Glutamatergic neuron (in vitro differentiated cells): ENCODE measurements at regions not wholly inside any gene's neighbourhood (a gene's known extent, or its start where the extent isn't known, plus 50 kb on each side); places are given as distances from the start of the nearest gene placed in this dataset.

Experiments used
- DNase-seq: peaks from one replicate; pipeline ENCODE4 v3.0.0; 2022
- H3K27ac Mint-ChIP-seq: one replicate; pipeline ENCODE4 v1.8.0; 2020; ENCODE audit warnings: mild to moderate bottlenecking, mixed read lengths, inconsistent platforms; ENCODE audit not compliant: unreplicated experiment
- H3K27me3 Mint-ChIP-seq: one replicate; pipeline ENCODE4 v1.8.0; 2020; ENCODE audit warnings: mild to moderate bottlenecking, moderate library complexity, mixed read lengths, inconsistent platforms; ENCODE audit not compliant: unreplicated experiment
- H3K36me3 Mint-ChIP-seq: one replicate; pipeline ENCODE4 v1.8.0; 2020; ENCODE audit warnings: mild to moderate bottlenecking, mixed read lengths, inconsistent platforms; ENCODE audit not compliant: unreplicated experiment
- H3K4me1 Mint-ChIP-seq: one replicate; pipeline ENCODE4 v1.8.0; 2020; ENCODE audit warnings: mild to moderate bottlenecking, low read depth, mixed read lengths, inconsistent platforms; ENCODE audit not compliant: unreplicated experiment
- H3K4me3 Mint-ChIP-seq: one replicate; pipeline ENCODE4 v1.8.0; 2020; ENCODE audit warnings: mild to moderate bottlenecking, mixed read lengths, inconsistent platforms; ENCODE audit not compliant: unreplicated experiment
- H3K9me3 Mint-ChIP-seq: one replicate; pipeline ENCODE4 v1.8.0; 2020; ENCODE audit warnings: mild to moderate bottlenecking, moderate library complexity, mixed read lengths, inconsistent platforms; ENCODE audit not compliant: unreplicated experiment
- TF ChIP-seq, protein P1 (sequence below): fragments of 200-600 bp; sonication (generic); IDR thresholded peaks from one replicate; pipeline ENCODE4 v1.5.0; 2021; ENCODE audit not compliant: partially characterized antibody, unreplicated experiment

DNA sequence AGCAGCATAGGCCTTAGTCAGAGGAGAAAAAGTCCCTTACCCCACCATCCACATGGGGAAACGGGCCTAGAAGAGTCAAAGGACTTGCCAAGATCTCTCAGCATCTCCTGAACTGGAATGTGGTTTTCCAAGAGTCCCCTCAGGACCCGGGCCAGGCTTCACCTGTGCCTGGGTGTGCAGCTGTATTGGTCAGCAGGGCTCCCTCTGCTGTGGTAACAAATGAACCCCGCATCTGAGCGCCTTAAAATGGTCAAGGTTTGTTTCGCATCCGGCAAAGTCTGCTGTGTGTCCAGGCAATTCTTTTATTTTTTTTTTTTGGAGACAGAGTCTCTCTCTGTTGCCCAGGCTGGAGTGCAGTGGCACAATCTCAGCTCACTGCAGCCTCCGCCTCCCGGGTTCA is 168.0 kb upstream of the IER5L start:
- H3K9me3 Mint-ChIP-seq = peaks cover 1% of the 10 kb centered on the region
- no peak overlapping the region for H3K4me3 Mint-ChIP-seq
- DNase-seq = no peak
- H3K36me3 Mint-ChIP-seq = no peaks in the 10 kb centered on the region
- peaks cover 15% of the 10 kb centered on the region for H3K27me3 Mint-ChIP-seq
- H3K4me1 Mint-ChIP-seq = peaks cover 5% of the 10 kb centered on the region
- TF ChIP-seq, protein P1, sequence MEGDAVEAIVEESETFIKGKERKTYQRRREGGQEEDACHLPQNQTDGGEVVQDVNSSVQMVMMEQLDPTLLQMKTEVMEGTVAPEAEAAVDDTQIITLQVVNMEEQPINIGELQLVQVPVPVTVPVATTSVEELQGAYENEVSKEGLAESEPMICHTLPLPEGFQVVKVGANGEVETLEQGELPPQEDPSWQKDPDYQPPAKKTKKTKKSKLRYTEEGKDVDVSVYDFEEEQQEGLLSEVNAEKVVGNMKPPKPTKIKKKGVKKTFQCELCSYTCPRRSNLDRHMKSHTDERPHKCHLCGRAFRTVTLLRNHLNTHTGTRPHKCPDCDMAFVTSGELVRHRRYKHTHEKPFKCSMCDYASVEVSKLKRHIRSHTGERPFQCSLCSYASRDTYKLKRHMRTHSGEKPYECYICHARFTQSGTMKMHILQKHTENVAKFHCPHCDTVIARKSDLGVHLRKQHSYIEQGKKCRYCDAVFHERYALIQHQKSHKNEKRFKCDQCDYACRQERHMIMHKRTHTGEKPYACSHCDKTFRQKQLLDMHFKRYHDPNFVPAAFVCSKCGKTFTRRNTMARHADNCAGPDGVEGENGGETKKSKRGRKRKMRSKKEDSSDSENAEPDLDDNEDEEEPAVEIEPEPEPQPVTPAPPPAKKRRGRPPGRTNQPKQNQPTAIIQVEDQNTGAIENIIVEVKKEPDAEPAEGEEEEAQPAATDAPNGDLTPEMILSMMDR = no peak
- H3K27ac Mint-ChIP-seq = no peak overlapping the region

DNA sequence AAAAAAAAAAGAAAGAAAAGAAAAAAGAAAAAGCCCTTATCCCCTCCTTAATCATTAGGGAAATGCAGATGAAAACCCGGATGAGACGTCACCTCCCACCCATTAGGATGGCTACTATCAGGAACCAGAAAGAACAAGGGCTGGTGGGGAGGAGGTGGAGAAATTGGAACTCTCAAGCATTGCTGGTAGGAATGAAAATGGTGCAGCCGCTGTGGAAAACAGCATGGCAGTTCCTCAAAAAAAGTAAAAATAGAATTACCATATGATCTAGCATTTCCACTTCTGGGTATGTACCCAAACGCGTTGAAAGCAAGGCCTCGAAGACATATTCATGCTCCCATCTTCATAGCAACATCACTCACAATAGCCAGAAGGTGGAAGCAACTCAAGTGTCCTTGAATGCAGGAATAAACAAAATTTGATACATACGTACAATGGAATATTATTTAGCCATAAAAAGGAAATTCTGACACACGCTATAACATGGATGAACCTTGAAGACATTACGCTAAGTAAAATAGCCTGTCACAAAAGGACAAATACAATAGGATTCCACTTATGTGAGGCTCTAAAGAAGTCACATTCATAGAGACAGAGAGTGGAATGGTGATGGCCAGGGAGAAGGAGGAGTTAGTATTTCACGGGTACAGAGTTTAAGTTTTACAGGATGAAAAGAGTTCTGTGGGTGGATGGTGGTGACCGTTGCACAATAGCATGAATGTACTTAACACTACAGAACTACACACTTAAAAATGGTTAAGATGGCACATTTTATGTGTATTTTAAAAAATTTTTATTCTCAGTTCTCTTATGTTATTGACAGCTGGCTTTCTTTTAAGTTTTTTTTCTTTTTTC is 166.8 kb upstream of the IER5L start:
- TF ChIP-seq, protein P1 = no peak
- H3K9me3 Mint-ChIP-seq = peaks cover 1% of the 10 kb centered on the region
- peaks cover 14% of the 10 kb centered on the region for H3K27me3 Mint-ChIP-seq
- H3K4me1 Mint-ChIP-seq = peaks cover 5% of the 10 kb centered on the region
- H3K4me3 Mint-ChIP-seq = no peak overlapping the region
- no peak for DNase-seq
- H3K36me3 Mint-ChIP-seq = no peaks in the 10 kb centered on the region
- no peak overlapping the region for H3K27ac Mint-ChIP-seq

DNA sequence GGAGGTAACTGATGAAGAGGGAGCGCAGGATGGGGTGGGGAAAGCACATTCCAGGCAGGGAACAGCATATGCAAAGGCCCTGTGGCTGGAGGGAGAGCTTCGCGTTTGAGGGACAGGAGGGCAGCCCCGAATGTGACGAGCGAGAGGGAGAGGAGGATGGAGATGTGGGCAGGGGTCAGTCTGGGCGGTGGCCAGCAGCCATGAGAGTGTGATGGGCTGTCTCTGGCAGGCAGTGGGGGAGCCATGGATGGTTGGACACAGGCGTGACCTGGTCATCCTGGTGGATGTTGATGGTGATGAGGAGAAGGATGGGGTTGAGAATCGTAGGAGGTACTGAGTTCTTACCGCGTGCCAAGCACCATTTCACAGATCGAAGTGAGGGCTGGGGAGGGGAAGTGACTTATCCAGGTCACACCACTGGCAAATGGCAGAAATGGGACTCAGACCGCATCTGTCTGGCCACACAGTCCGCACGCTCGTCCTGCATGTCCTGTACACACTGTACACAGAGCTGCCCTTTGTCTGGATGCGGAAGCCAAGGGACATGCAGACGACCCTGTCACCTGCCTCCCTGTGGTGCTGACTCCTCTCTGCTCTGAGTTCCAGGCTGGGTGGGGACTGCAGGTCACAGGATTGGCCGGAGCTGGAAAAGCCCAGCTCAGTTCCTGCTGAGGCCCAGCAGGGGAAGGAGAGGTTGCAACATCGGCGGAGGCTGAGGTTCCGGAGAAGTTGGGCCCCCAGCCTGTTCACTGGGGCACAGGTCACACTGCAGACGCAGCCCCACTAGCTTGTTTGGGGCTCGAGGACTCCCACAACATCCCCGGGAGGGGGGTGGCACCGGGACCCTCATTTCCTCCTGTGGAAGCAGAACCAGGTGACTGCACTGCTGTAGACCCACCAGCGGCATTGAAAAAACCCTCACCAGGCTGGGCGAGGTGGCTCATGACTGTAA is 165.6 kb upstream of the IER5L start:
- Mint-ChIP-seq H3K4me1 (peaks cover 2% of the 10 kb centered on the region), H3K9me3 (peaks cover under 1% of the 10 kb centered on the region), H3K36me3 (no peaks in the 10 kb centered on the region), H3K27me3 (peaks cover 11% of the 10 kb centered on the region), H3K27ac (peak overlapping the region; percentile 38), H3K4me3 (no peak overlapping the region)
- no peak for DNase-seq
- TF ChIP-seq, protein P1 = no peak

DNA sequence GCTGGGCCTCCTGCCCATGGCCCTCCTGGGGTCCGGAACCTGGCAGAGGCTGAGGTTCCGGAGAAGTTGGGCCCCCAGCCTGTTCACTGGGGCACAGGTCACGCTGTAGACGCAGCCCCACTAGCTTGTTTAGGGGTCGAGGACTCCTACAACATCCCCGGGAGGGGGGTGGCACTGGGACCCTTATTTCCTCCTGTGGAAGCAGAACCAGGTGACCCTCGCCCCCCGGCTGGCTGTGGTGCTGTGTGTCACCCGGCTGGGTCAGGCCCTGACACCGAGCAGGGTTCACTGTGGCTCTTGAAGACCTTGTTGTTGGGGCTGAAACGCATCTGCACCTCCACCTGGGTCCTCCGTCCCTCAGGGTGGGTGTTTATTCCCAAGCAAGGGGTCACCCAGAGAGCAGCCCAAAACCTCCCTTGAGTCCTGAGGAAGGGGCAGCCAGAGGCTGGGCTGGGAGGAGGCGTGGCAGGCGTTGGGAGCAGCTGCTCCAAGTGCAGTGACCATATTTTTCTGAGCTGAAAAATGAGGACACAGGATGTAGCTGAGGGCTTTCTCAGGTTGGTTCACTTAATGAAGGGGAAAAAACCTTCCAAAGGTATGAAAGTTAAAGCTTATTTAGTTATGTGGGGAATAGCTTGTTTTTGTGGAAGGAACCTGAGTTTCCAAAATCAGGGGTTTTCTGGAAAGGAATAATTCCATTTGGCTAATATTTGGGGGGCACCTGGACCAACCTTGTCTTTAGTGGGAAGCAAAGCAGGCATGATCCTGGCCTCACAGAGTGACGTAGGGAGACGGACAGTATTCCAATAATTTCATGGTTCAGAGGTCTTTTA is 164.7 kb upstream of the IER5L start:
- Mint-ChIP-seq H3K27ac (peak overlapping the region; percentile 38), H3K4me3 (no peak overlapping the region)
- TF ChIP-seq, protein P1 = no peak

More for the DNA sequence above, 164.7 kb upstream of the IER5L start:
- Mint-ChIP-seq H3K9me3 (no peaks in the 10 kb centered on the region), H3K4me1 (peaks cover 4% of the 10 kb centered on the region), H3K36me3 (no peaks in the 10 kb centered on the region), H3K27me3 (peaks cover 8% of the 10 kb centered on the region)
- no peak for DNase-seq
